Stimulated activated CD8-positive, alpha-beta memory T cell treated with anti-CD3 and anti-CD28 coated beads, Interleukin-7, amount 100 ng/mL, for 1 hour (primary cell): ENCODE measurements at regions not wholly inside any gene's neighbourhood (a gene's known extent, or its start where the extent isn't known, plus 50 kb on each side); places are given as distances from the start of the nearest gene placed in this dataset.
"Not testable (repeated sequence)": the region's sequence is repeated elsewhere in the genome, so short reads cannot be mapped to it uniquely, and the experiment has no call there.

ENCODE experiments used
- DNase-seq, 2 donors: peaks; one replicate each; pipeline ENCODE4 v3.0.0-alpha.2; 2020; ENCODE audit warnings: low read depth in 2 of 2

DNA sequence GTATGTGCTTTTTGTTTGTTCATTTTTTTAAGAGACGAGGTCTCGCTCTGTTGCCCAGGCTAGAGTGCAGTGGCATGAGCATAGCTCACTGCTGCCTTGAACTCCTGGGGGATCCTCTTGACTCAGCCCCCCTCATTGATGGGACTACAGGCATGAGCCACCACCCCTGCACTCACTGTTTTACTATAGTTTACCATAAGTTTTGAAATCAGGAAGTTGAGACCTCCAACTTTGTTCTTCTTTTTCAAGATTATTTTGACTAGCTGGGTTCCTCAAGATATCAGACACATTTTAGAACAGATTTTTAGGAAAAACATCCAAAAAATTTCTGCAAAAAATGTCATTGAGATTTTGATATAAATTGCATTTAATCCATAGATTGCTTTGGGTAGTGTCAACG is 120.4 kb upstream of the FGGY start:
- no peak for DNase-seq

DNA sequence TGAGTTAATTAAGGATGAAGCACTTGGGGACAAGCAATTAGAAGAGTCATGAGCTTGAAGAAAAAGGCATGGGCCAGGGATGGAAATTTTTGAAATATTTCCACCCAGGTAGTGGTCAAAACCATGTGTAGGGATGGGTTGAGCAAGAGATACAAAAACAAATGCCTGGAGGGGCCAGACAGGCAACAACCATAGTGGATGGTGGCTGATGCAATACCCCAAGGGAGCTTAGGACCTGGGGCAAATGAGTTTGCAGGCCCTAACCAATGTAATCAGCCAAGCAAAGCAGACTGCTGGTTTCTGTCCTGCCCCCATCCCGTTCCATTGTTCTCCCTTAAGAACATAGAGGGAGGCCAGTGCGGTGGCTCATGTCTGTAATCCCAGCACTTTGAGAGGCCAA is 119.1 kb upstream of the FGGY start:
- DNase-seq, result no peak

GRCh38 chr1:59178339-59179187 is 118.3 kb upstream of the FGGY start:
- no peak for DNase-seq

DNA sequence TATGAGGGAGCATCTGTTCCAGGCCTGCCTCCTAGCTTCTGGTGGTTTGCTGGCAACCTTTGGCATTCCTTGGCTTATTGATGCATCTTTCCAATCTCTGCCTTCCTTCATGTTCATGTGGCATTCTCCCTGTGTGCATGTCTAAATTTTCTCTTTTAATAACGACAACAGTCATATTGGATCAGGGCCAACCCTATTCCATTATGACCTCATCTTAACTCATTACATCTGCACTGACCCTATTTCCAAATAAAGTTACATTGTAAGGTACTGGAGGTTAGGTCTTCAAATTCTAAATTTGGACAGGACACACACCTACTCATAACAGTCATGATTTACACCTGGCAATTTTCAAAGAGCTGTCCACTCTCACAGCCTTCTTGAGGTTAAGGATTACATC is 117.2 kb upstream of the FGGY start:
- DNase-seq, result no peak

DNA sequence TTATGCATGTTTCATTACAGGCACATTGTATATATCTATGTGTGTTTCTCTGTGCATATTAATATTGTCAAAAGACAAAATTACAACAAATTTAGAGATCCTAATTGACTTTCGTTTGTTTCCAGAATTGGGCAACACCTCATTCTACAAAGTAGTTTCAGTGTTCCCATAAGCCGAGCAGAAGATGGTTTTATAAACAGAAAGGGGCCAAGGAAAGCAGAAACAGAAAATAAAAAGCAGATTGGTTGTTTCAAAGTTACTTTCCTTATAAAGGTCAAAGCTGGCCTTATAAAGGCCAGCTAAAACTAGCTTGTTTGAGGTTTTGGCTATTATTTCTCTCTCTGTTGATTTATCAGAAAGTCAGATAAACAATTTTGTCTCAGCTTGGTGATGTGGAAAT is 116.2 kb upstream of the FGGY start:
- DNase-seq, result no peak

- no peak for DNase-seq
These were observed 113.1 kb upstream of the FGGY start for GRCh38 chr1:59183749-59184317.

DNA sequence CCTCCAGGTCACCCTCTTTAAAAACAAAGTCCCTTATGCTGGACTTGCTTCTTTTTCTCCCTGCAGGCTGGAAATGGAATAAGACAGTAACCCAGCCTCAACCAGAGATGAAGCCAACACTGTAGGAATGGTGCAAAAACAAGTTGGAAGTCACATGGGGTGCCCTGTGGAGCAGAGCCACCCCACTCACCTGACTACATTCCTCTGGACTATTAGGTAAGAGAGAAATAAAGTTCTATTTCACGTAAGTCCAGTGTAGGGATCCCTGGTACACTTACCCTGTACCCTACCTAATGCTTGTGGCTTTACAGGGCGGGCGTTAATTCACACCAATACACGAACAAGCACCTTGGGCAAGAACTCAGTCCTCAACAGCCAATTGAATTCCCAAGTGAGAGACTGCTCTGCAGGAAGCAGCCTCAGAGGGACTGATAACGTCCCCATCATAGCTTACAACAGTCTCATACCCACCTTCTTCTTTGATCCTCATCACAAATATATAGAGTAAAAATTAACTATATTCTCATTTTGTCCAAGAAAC is 112.5 kb upstream of the FGGY start:
- DNase-seq, result no peak

- DNase-seq, result no peak
These were observed 111.6 kb upstream of the FGGY start for GRCh38 chr1:59185163-59185860.

DNA sequence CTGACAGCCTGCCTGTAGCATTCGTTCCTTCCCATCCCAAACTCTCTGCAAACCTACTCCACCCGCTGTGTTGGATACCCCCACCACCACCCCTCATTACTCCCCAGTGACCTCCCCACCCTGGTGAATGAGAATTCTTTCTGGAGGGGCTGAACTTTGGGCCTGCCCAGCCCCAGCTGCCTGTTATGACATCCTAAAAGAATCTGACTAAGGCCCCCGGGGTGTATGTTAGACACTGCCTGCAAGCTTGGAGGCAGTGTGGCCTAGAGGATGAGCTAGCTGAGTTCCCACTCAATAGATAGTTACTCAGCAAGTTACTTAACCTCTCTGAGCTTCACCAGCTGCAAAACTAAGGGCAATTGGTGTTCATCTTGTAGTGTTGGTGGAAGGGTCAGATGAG is 110.2 kb upstream of the FGGY start:
- no peak for DNase-seq

GRCh38 chr1:59188413-59189213 is 108.3 kb upstream of the FGGY start:
- no peak for DNase-seq

DNA sequence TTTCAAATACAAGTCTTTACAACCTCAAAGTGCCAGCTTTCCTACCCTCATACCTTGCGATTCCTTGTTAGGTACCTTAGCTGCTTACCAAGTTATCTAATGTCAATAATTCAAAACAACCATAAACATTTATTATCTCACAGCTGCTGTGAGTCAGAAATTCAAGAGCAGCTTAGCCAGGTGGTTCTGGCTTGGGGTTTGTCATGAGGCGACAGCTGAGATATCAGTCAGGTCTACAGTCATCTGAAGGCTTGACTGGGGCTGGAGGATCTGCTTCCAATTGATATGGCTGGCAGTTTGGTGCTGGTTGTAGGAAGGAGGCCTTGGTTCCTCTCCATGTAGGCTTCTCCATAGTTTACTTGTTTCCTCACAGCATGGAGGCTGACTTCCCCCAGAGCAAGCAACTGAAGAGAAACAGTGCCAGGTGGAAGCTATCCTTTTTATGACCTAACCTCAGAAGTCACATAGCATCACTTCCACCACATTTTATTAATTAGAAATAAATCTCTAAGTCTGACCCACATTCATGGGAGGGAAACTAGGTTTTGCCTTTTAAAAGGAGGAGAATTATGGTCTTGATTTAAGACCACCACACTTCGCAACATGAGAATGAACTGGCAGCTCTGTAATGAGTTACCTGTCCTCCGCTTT is 103.3 kb upstream of the FGGY start:
- no peak for DNase-seq

DNA sequence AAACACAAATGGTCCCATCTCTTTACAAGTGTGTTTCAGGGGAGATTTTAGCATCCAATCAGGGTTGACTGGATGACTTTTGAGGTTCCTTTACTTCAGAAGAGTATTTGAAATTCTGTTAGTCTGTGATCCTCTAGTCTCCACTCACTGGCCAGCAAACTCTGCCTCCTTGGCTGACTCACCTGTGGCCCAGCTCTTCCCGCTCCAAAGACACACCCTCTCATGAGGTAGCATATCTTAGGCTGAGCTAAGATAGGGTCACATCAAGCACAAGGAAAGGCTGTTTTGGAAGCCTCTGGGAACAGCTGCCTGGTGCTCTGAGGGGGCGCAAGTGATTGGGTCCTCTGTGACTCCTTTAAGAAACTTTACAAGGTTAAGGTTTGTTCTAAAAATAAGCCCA is 102.3 kb upstream of the FGGY start:
- no peak for DNase-seq

DNA sequence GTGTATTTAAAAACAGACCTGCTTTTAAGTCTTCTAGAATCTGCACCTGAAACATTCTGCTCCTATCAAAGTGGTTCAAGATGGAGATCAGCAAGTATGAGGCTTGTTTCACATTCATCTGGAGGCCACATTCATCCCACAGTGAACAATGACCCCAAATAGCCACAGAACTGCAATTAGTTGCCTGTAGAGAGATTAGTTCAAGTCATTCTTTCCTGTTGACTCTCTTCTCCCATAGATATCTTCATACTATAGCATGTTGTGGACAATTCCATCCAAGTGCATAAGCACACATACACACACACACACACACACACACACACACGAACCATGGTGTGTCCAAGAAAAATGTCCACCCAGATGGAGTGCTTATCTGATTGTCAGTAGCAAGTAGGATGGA is 101.7 kb upstream of the FGGY start:
- DNase-seq, result no peak

DNA sequence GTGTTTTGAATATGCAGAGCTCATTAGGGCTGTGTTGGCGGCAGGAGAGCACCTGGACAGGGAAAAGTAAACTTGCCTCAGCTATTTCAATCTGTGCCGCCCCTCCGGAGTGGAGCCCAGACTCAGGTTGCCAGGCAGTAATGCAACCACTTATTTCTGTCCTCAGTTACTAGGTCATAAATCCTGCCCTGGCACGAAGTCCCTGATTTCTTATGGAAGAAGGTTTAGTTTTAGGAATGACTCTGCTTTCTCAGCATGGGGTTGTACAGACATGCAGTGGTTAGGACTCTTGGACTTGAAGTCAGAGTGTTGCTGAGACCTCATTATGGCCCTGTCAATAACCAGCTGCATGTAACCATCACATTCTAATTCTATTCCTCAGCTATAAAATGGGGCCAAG is 98.3 kb upstream of the FGGY start:
- DNase-seq, result no peak

DNA sequence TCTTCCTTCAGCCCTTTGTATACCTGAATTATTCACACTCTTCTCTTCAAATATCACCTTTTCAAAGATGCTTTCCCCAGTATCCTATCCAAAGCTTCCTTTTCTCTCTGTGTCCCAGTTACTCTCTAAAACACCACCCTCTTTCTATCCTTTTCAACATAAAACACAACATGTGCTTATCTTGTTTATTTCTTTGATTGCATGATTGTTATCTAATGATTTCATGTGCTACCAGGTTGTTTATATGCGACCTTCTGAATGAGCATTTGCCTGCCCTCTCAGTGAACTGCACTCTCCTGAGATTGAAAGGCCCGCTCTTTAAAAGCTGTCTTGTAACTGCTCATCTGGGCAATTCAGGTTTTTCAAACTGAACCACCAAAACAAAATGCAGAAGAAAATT is 97.7 kb upstream of the FGGY start:
- no peak for DNase-seq

DNA sequence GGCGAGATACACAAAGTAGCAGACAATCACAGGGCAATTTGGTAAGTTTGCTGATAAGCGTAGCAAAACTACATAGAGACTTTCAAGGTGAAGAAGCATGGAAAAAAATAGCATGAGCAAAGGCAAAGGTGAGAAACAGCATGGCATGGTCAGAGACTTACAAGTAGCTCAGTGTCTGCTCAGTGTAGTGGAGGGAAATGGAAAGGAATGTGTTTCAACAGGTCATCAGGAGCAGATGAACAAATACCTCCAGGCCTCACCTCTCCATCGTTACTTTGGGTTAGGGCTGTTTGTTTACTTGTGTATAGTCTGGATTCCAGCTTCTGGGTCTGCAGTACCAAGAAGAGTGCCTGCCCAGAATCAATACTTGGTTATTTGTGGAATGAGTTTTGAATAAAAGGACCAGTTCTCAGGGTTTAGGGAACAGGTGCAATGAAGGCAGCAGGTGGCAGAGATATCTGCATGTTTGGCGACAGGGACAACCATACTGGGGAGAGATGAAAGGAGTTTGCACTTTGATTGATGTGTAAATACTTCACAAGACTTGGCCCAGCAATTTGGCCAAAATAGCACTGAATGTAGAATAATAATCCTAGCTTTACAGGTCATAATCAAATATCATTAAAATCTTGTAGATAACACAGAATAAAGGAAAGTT is 97.0 kb upstream of the FGGY start:
- no peak for DNase-seq

DNA sequence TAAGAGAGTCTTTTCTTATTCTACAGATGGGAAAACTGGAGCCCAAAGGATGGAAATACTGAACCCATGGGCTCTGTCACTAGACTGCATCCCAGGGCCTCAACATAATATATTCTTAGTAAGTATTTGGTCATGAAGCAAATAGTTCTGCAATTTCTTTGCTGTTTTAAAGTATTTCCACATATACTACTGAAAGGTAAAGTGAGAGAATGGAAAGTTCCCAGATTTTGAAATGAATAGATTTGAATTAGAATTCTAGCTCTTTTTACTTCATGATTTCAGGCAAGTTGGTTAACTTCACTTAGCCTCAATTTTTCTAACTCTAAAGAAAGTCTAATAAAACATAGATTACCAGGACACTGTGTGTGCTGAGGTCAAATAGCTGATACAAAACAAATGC is 95.6 kb upstream of the FGGY start:
- no peak for DNase-seq

- no peak for DNase-seq
These were observed 94.4 kb upstream of the FGGY start for GRCh38 chr1:59202455-59202854.

- no peak for DNase-seq
These were observed 92.9 kb upstream of the FGGY start for GRCh38 chr1:59204001-59204400.

DNA sequence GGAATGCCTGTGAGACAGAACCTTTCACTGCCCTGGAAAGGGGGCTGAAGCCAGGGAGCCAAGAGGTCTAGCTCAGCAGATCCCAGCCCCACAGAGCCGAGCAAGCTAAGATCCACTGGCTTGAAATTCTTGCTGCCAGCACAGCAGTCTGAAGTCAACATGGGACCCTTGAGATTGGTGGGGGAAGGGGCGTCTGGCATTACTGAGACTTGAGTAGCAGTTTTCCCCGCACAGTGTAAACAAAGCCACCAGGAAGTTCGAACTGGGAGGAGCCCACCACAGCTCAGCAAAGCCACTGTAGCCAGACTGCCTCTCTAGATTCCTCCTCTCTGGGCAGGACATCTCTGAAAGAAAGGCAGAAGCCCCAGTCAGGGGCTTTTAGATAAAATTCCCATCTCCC is 90.3 kb upstream of the FGGY start:
- not testable (repeated sequence) for DNase-seq

DNA sequence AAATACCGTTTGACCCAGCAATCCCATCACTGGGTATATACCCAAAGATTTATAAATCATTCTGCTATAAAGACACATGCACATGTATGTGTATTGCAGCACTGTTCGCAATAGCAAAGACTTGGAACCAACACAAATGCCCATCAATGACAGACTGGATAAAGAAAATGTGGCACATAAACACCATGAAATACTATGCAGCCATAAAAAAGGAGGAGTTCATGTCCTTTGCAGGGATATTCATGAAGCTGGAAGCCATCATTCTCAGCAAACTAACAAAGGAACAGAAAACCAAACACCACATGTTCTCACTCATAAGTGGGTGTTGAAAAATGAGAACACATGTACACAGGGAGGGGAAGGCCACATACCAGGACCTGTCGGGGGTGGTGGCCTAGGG is 86.5 kb upstream of the FGGY start:
- not testable (repeated sequence) for DNase-seq
